Endothelial cell of hepatic sinusoid (primary cell): ENCODE measurements at regions not wholly inside any gene's neighbourhood (a gene's known extent, or its start where the extent isn't known, plus 50 kb on each side); places are given as distances from the start of the nearest gene placed in this dataset.

Source experiments
- in situ Hi-C: cut with HindIII; loops from 2 replicates; pipeline ENCODE4 v1.10.0; 2017; ENCODE audit warnings: low sequenced_read_pairs

GRCh38 chr11:111194860-111195568 lies 50.5 kb upstream of the POU2AF2 start:
- in situ Hi-C loops = no loop called here

GRCh38 chr11:111193924-111194490 lies 51.5 kb upstream of the POU2AF2 start:
- in situ Hi-C loops = no loop called here

GRCh38 chr11:111189466-111189865 lies 56.1 kb upstream of the POU2AF2 start:
- in situ Hi-C loops = no loop called here

GRCh38 chr11:111186308-111186915 lies 59.1 kb upstream of the POU2AF2 start:
- in situ Hi-C loops = no loop called here

- in situ Hi-C loops = no loop called here
Measured at GRCh38 chr11:111185266-111185665, 60.3 kb upstream of the POU2AF2 start.

- in situ Hi-C loops = no loop called here
Measured at GRCh38 chr11:111183706-111184105, 61.8 kb upstream of the POU2AF2 start.

GRCh38 chr11:111179184-111179910 lies 66.2 kb upstream of the POU2AF2 start:
- in situ Hi-C loops = no loop called here

GRCh38 chr11:111177037-111177871 lies 68.3 kb upstream of the POU2AF2 start:
- in situ Hi-C loops = no loop called here

- in situ Hi-C loops = no loop called here
Measured at GRCh38 chr11:111176603-111177002, 68.9 kb upstream of the POU2AF2 start.

- in situ Hi-C loops = no loop called here
Measured at GRCh38 chr11:111173221-111173620, 72.3 kb upstream of the POU2AF2 start.

GRCh38 chr11:111172321-111172862 lies 73.1 kb upstream of the POU2AF2 start:
- in situ Hi-C loops = no loop called here

- in situ Hi-C loops = no loop called here
Measured at GRCh38 chr11:111170761-111171379, 74.7 kb upstream of the POU2AF2 start.

GRCh38 chr11:111169367-111169766 lies 76.2 kb upstream of the POU2AF2 start:
- in situ Hi-C loops = no loop called here

GRCh38 chr11:111168871-111169270 lies 76.7 kb upstream of the POU2AF2 start:
- in situ Hi-C loops = no loop called here

GRCh38 chr11:111167666-111168065 lies 77.9 kb upstream of the POU2AF2 start:
- in situ Hi-C loops = no loop called here

GRCh38 chr11:111166598-111166997 lies 78.9 kb upstream of the POU2AF2 start:
- in situ Hi-C loops = no loop called here

- in situ Hi-C loops = no loop called here
Measured at GRCh38 chr11:111162305-111162704, 83.2 kb upstream of the POU2AF2 start.

- in situ Hi-C loops = no loop called here
Measured at GRCh38 chr11:111157571-111157970, 88.0 kb upstream of the POU2AF2 start.

- in situ Hi-C loops = no loop called here
Measured at GRCh38 chr11:111155021-111155420, 90.5 kb upstream of the POU2AF2 start.

- in situ Hi-C loops = no loop called here
Measured at GRCh38 chr11:111153194-111153593, 92.3 kb upstream of the POU2AF2 start.
